MM.1S (cell line): ENCODE measurements at regions not wholly inside any gene's neighbourhood (a gene's known extent, or its start where the extent isn't known, plus 50 kb on each side); places are given as distances from the start of the nearest gene placed in this dataset.

Experiments used
- DNase-seq: peaks from one replicate; pipeline ENCODE4 v3.0.0-alpha.2; 2015
- H2AFZ ChIP-seq: fragments of 300-600 bp; sonication (generic); 2 replicates; pipeline ENCODE4 v1.6.0; 2016; ENCODE audit warnings: antibody characterized with exemption, low read length
- H3F3A ChIP-seq: fragments of 300-600 bp; sonication (generic); 2 replicates; pipeline ENCODE4 v1.6.1; 2016; ENCODE audit warnings: mild to moderate bottlenecking, antibody characterized with exemption, low read length, moderate library complexity, mixed read lengths; ENCODE audit not compliant: insufficient read depth
- H3K27ac ChIP-seq: fragments of 300-600 bp; sonication (generic); 2 replicates; pipeline ENCODE4 v1.5.1; 2016; ENCODE audit warnings: mild to moderate bottlenecking, low read length
- H3K27me3 ChIP-seq: fragments of 300-600 bp; sonication (generic); replicated peaks from 2 replicates; pipeline ENCODE4 v1.6.0; 2016; ENCODE audit warnings: low read length; ENCODE audit not compliant: insufficient read depth
- H3K36me3 ChIP-seq: fragments of 300-600 bp; sonication (generic); replicated peaks from 2 replicates; pipeline ENCODE4 v1.6.1; 2016; ENCODE audit warnings: mild to moderate bottlenecking, low read length, mixed read lengths; ENCODE audit not compliant: insufficient read depth
- H3K4me1 ChIP-seq: fragments of 300-600 bp; sonication (generic); 2 replicates; pipeline ENCODE4 v1.6.1; 2016; ENCODE audit warnings: low read length, mixed read lengths
- H3K4me2 ChIP-seq: fragments of 300-600 bp; sonication (generic); 2 replicates; pipeline ENCODE4 v1.6.0; 2016; ENCODE audit warnings: low read depth, low read length
- H3K4me3 ChIP-seq: fragments of 300-600 bp; sonication (generic); 2 replicates; pipeline ENCODE4 v1.5.1; 2016; ENCODE audit warnings: low read length, mixed read lengths
- H3K79me2 ChIP-seq: fragments of 300-600 bp; sonication (generic); 2 replicates; pipeline ENCODE4 v1.6.1; 2016; ENCODE audit warnings: mixed run types, low read length, mixed read lengths
- H3K9ac ChIP-seq: fragments of 300-600 bp; sonication (generic); 2 replicates; pipeline ENCODE4 v1.6.1; 2016; ENCODE audit warnings: low read length, mixed read lengths
- H3K9me2 ChIP-seq: fragments of 300-600 bp; sonication (generic); replicated peaks from 2 replicates; pipeline ENCODE4 v1.6.1; 2016; ENCODE audit warnings: mild to moderate bottlenecking, low read length, mixed read lengths; ENCODE audit not compliant: insufficient read depth
- H3K9me3 ChIP-seq: fragments of 300-600 bp; sonication (generic); replicated peaks from 2 replicates; pipeline ENCODE4 v1.6.1; 2016; ENCODE audit warnings: mild to moderate bottlenecking, low read length, mixed read lengths; ENCODE audit not compliant: insufficient read depth
- H4K20me1 ChIP-seq: fragments of 300-600 bp; sonication (generic); 2 replicates; pipeline ENCODE4 v1.6.1; 2016; ENCODE audit warnings: mild to moderate bottlenecking, low read length, moderate library complexity, mixed read lengths; ENCODE audit not compliant: insufficient read depth
- EZH2 ChIP-seq: fragments of 300-600 bp; sonication (generic); optimal IDR thresholded peaks from 2 replicates; pipeline ENCODE3; 2017; ENCODE audit warnings: low read depth, mild to moderate bottlenecking, antibody characterized with exemption, low read length, mixed read lengths
- EZH2phosphoT487 ChIP-seq: fragments of 300-600 bp; sonication (generic); IDR thresholded peaks from 2 replicates; pipeline ENCODE4 v1.6.1; 2018; ENCODE audit warnings: antibody characterized with exemption, low read length
- TF ChIP-seq, protein P1 (sequence below): fragments of 300-600 bp; sonication (generic); IDR thresholded peaks from 2 replicates; pipeline ENCODE4 v1.5.1; 2016; ENCODE audit warnings: antibody characterized with exemption, low read length, mixed read lengths

DNA sequence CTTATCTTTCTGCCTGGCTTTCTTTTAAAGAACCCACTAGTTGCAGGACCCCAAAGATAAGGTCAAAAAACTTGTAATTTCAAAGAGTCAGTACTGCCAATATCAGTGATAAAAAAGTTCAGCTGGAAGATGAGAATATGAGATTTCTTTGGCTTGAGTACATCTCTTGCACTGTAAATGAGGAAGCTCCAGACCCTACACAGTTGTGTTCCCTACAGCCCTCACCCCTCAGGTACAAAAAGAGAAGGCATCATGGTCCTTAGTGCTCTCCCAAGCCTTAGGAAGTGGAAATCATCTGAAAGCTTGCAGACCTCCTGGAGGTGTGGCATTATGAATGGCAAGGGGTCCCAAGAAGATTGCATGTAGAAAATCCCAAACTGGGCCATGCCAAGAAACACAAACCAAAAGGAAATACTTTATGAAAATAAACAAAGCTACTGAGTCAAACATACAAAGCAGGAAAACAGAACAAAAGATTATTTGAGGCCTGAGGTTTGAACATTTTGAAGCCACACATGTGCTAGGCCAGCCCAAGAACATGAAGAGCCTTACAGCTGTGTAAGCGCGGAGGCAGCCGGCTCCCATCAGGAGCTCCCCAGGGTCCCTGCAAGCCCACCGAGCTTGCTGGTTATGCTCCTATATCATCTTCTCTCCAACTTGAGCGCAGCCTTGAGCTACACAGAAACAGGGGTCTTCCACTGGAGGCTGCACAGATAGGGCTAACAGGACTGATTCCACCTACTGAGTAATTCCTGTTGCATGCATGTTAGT, 217.0 kb downstream of the OSR1 start:
- Histone ChIP-seq H3F3A (no peaks in the 10 kb centered on the region), H4K20me1 (no peaks in the 10 kb centered on the region), H3K9ac (no peak overlapping the region), H3K79me2 (no peaks in the 10 kb centered on the region), H3K36me3 (no peaks in the 10 kb centered on the region), H3K9me2 (no peaks in the 10 kb centered on the region), H3K4me1 (no peaks in the 10 kb centered on the region), H3K9me3 (no peaks in the 10 kb centered on the region), H2AFZ (no peak overlapping the region), H3K27ac (no peak overlapping the region), H3K27me3 (no peaks in the 10 kb centered on the region), H3K4me3 (no peak overlapping the region), H3K4me2 (no peak overlapping the region)
- DNase-seq = no peak
- TF ChIP-seq EZH2 (no peak), EZH2phosphoT487 (no peak)
- TF ChIP-seq, protein P1, sequence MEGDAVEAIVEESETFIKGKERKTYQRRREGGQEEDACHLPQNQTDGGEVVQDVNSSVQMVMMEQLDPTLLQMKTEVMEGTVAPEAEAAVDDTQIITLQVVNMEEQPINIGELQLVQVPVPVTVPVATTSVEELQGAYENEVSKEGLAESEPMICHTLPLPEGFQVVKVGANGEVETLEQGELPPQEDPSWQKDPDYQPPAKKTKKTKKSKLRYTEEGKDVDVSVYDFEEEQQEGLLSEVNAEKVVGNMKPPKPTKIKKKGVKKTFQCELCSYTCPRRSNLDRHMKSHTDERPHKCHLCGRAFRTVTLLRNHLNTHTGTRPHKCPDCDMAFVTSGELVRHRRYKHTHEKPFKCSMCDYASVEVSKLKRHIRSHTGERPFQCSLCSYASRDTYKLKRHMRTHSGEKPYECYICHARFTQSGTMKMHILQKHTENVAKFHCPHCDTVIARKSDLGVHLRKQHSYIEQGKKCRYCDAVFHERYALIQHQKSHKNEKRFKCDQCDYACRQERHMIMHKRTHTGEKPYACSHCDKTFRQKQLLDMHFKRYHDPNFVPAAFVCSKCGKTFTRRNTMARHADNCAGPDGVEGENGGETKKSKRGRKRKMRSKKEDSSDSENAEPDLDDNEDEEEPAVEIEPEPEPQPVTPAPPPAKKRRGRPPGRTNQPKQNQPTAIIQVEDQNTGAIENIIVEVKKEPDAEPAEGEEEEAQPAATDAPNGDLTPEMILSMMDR = no peak

DNA sequence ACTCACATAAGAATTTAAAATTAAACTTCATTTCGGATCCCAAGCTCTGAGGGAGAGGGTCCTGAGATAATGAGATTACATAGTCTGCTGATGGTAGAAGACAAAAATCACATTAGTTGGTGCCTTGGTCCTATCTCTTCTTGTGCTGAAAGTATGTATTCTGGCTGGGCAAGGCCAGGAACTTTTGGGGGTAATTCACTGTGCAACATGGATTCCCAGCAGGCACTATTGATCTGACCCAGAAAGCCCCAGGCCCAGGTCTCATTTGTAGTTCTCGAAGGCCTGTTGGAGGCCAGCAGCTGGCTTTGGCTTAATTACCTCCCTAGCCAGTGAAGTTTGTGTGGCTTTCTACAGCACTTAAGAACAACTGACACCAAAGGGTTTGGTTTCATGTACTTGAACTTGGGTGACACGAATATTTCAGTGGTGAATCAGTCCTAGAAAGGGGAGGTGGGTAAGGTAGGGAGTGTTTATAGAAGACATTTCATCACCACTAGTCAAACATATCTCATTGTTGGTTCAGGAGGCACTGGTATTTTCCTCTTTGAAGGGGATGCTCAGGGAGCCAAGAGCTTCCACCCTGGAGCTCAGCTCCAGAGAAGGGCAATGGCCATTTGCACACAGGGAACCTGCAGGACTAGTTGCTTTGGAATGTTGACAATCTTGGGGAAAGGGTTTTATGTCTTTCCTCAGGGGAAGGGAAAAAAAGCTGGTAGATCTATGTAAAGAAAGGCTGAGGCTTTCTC, 217.8 kb downstream of the OSR1 start:
- H3K36me3 ChIP-seq = no peaks in the 10 kb centered on the region
- H2AFZ ChIP-seq = no peak overlapping the region
- no peaks in the 10 kb centered on the region for H3K9me2 ChIP-seq
- no peak overlapping the region for H3K27ac ChIP-seq
- H3K4me3 ChIP-seq = no peak overlapping the region
- no peaks in the 10 kb centered on the region for H3K4me1 ChIP-seq
- H3F3A ChIP-seq = no peaks in the 10 kb centered on the region
- no peaks in the 10 kb centered on the region for H3K79me2 ChIP-seq
- H3K27me3 ChIP-seq = no peaks in the 10 kb centered on the region
- H3K9ac ChIP-seq = no peak overlapping the region
- H3K9me3 ChIP-seq = no peaks in the 10 kb centered on the region
- H4K20me1 ChIP-seq = no peaks in the 10 kb centered on the region
- H3K4me2 ChIP-seq = no peak overlapping the region
- TF ChIP-seq EZH2phosphoT487 (no peak), EZH2 (no peak)
- TF ChIP-seq, protein P1 = no peak
- no peak for DNase-seq

DNA sequence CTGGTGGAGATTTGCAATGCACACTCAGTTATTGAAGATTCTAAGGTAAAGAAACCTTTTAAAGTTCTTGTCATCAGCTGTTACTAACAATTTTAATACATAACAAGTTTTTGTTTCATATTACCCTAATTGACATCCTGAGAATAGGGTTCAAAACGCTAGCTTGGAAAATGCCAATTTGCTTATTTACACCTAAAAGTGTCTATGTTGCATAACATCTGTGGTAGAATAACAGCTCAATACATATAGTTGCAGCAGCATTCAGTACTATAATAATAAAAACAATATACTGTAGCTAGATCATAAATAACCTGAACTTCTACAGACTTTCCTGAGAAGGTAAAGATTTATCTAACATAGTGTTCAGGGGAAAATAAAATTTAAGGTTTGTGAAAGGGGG, 219.0 kb downstream of the OSR1 start:
- Histone ChIP-seq H3K4me2 (no peak overlapping the region), H3F3A (no peaks in the 10 kb centered on the region), H2AFZ (no peak overlapping the region), H3K4me1 (no peaks in the 10 kb centered on the region), H3K27ac (no peak overlapping the region), H3K27me3 (no peaks in the 10 kb centered on the region), H3K9me2 (no peaks in the 10 kb centered on the region), H3K9ac (no peak overlapping the region), H3K36me3 (no peaks in the 10 kb centered on the region), H3K4me3 (no peak overlapping the region), H3K9me3 (no peaks in the 10 kb centered on the region), H4K20me1 (no peaks in the 10 kb centered on the region), H3K79me2 (no peaks in the 10 kb centered on the region)
- TF ChIP-seq, protein P1 = no peak
- TF ChIP-seq EZH2phosphoT487 (no peak), EZH2 (no peak)
- no peak for DNase-seq
